Brain microvascular endothelial cell (primary cell): ENCODE measurements at regions not wholly inside any gene's neighbourhood (a gene's known extent, or its start where the extent isn't known, plus 50 kb on each side); places are given as distances from the start of the nearest gene placed in this dataset.

ENCODE experiments used
- DNase-seq: peaks from one replicate; pipeline ENCODE4 v3.0.0-alpha.2; 2020
- H3K27ac ChIP-seq: fragments of 250-450 bp; sonication (Bioruptor Pico); 2 replicates; pipeline ENCODE4 v1.5.1; 2020; ENCODE audit warnings: mild to moderate bottlenecking, moderate library complexity
- H3K27me3 ChIP-seq: fragments of 250-450 bp; sonication (Bioruptor Pico); replicated peaks from 2 replicates; pipeline ENCODE4 v1.5.1; 2020; ENCODE audit warnings: mild to moderate bottlenecking
- H3K36me3 ChIP-seq: fragments of 250-450 bp; sonication (Bioruptor Pico); replicated peaks from 2 replicates; pipeline ENCODE4 v1.5.1; 2020; ENCODE audit warnings: mild to moderate bottlenecking
- H3K4me3 ChIP-seq: 2 replicates; pipeline ENCODE4 v1.5.1; 2011; ENCODE audit warnings: low read depth, mild to moderate bottlenecking, control low read depth, low read length, moderate library complexity
- CTCF ChIP-seq: IDR thresholded peaks from 2 replicates; pipeline ENCODE4 v1.5.1; 2011; ENCODE audit warnings: low read depth, mild to moderate bottlenecking, moderate library complexity, low read length, control low read depth, inconsistent platforms; ENCODE audit errors: missing control alignments
- in situ Hi-C: cut with HindIII; loops from 2 replicates; pipeline ENCODE4 v1.10.0; 2017; ENCODE audit warnings: low sequenced_read_pairs, low pct_ligation_motif_present

GRCh38 chr6:4344317-4344899, 209.0 kb upstream of the ECI2 start:
- TF ChIP-seq CTCF, result no peak
- no peak overlapping the region for H3K27ac ChIP-seq
- no peak overlapping the region for H3K4me3 ChIP-seq
- H3K36me3 ChIP-seq, result no peaks in the 10 kb centered on the region
- in situ Hi-C loops, result no loop called here
- peak; percentile 29 for DNase-seq
- H3K27me3 ChIP-seq, result no peaks in the 10 kb centered on the region

- in situ Hi-C loops, result no loop called here
- H3K27me3 ChIP-seq, result no peaks in the 10 kb centered on the region
- no peak overlapping the region for H3K27ac ChIP-seq
- H3K4me3 ChIP-seq, result no peak overlapping the region
- no peak for DNase-seq
- no peaks in the 10 kb centered on the region for H3K36me3 ChIP-seq
- no peak for TF ChIP-seq CTCF
Measured at GRCh38 chr6:4342407-4343137, 207.2 kb upstream of the ECI2 start.

- no peak for DNase-seq
- Histone ChIP-seq H3K27ac (no peak overlapping the region), H3K36me3 (no peaks in the 10 kb centered on the region), H3K27me3 (no peaks in the 10 kb centered on the region), H3K4me3 (no peak overlapping the region)
- in situ Hi-C loops, result no loop called here
- TF ChIP-seq CTCF, result no peak
Measured at GRCh38 chr6:4341078-4341797, 205.9 kb upstream of the ECI2 start.

GRCh38 chr6:4340544-4340943, 205.2 kb upstream of the ECI2 start:
- no peaks in the 10 kb centered on the region for H3K27me3 ChIP-seq
- no peak overlapping the region for H3K4me3 ChIP-seq
- H3K27ac ChIP-seq, result no peak overlapping the region
- DNase-seq, result no peak
- in situ Hi-C loops, result no loop called here
- H3K36me3 ChIP-seq, result no peaks in the 10 kb centered on the region
- TF ChIP-seq CTCF, result no peak

GRCh38 chr6:4338884-4339283, 203.5 kb upstream of the ECI2 start:
- no peak for TF ChIP-seq CTCF
- in situ Hi-C loops, result no loop called here
- H3K27me3 ChIP-seq, result no peaks in the 10 kb centered on the region
- DNase-seq, result no peak
- H3K36me3 ChIP-seq, result no peaks in the 10 kb centered on the region
- H3K27ac ChIP-seq, result no peak overlapping the region
- H3K4me3 ChIP-seq, result no peak overlapping the region
